HT-29 (cell line): ENCODE measurements at regions not wholly inside any gene's neighbourhood (a gene's known extent, or its start where the extent isn't known, plus 50 kb on each side); places are given as distances from the start of the nearest gene placed in this dataset.
"Not testable (repeated sequence)": the region's sequence is repeated elsewhere in the genome, so short reads cannot be mapped to it uniquely, and the experiment has no call there.

ENCODE experiments used
- DNase-seq: peaks from one replicate; pipeline ENCODE4 v3.0.0-alpha.2; 2015; ENCODE audit warnings: low spot score

GRCh38 chr3:164927728-164928127, 150.6 kb downstream of the SI start:
- no peak for DNase-seq

GRCh38 chr3:164918905-164919304, 159.4 kb downstream of the SI start:
- no peak for DNase-seq

- no peak for DNase-seq
Measured at GRCh38 chr3:164912916-164913315, 165.4 kb downstream of the SI start.

GRCh38 chr3:164903820-164904451, 174.4 kb downstream of the SI start:
- DNase-seq: no peak

GRCh38 chr3:164897342-164897741, 181.0 kb downstream of the SI start:
- DNase-seq: peak; percentile 42

GRCh38 chr3:164890061-164890460, 188.2 kb downstream of the SI start:
- no peak for DNase-seq

GRCh38 chr3:164883171-164883570, 195.1 kb downstream of the SI start:
- DNase-seq: no peak

GRCh38 chr3:164879201-164879600, 199.1 kb downstream of the SI start:
- no peak for DNase-seq

- DNase-seq: no peak
Measured at GRCh38 chr3:164864454-164864853, 213.8 kb downstream of the SI start.

- no peak for DNase-seq
Measured at GRCh38 chr3:164852866-164853265, 225.4 kb downstream of the SI start.

GRCh38 chr3:164851905-164852304, 226.4 kb downstream of the SI start:
- DNase-seq: no peak

- DNase-seq: no peak
Measured at GRCh38 chr3:164851204-164851603, 227.1 kb downstream of the SI start.

- no peak for DNase-seq
Measured at GRCh38 chr3:164848923-164849322, 229.4 kb downstream of the SI start.

- DNase-seq: no peak
Measured at GRCh38 chr3:164845739-164846138, 232.6 kb downstream of the SI start.

- no peak for DNase-seq
Measured at GRCh38 chr3:164832216-164832615, 246.1 kb downstream of the SI start.

- DNase-seq: no peak
Measured at GRCh38 chr3:164818318-164818717, 260.0 kb downstream of the SI start.

GRCh38 chr3:164814106-164814505, 264.2 kb downstream of the SI start:
- no peak for DNase-seq

GRCh38 chr3:164812042-164812441, 266.3 kb downstream of the SI start:
- no peak for DNase-seq

- DNase-seq: peak; percentile 42
Measured at GRCh38 chr3:164806188-164806587, 272.1 kb downstream of the SI start.

GRCh38 chr3:164794099-164794498, 284.2 kb downstream of the SI start:
- DNase-seq: no peak

- no peak for DNase-seq
Measured at GRCh38 chr3:164791263-164791662, 287.0 kb downstream of the SI start.

GRCh38 chr3:164784407-164784806, 293.9 kb downstream of the SI start:
- DNase-seq: not testable (repeated sequence)

GRCh38 chr3:164781755-164782154, 296.5 kb downstream of the SI start:
- DNase-seq: no peak

GRCh38 chr3:164779816-164780215, 298.5 kb downstream of the SI start:
- no peak for DNase-seq
